ENCODE measurements at regions not wholly inside any gene's neighbourhood (a gene's known extent, or its start where the extent isn't known, plus 50 kb on each side); places are given as distances from the start of the nearest gene placed in this dataset.

GRCh38 chr4:126223784-126224407 is 909.1 kb downstream of the FAT4 start:
- TF ChIP-seq CTCF (IDR thresholded peaks at IDR 0.05): peak; percentile 41
- no peak for TF ChIP-seq EZH2 (IDR thresholded peaks at IDR 0.05; ENCODE audit: borderline replicate concordance, insufficient read depth, low read depth, low read length, poor library complexity, severe bottlenecking)

Data from B cell (primary cell).